MM.1S (cell line): ENCODE measurements at regions not wholly inside any gene's neighbourhood (a gene's known extent, or its start where the extent isn't known, plus 50 kb on each side); places are given as distances from the start of the nearest gene placed in this dataset.

ENCODE experiments used
- CTCF ChIP-seq: fragments of 300-600 bp; sonication (generic); IDR thresholded peaks from 2 replicates; pipeline ENCODE4 v1.5.1; 2016; ENCODE audit warnings: antibody characterized with exemption, low read length, mixed read lengths
- EZH2 ChIP-seq: fragments of 300-600 bp; sonication (generic); optimal IDR thresholded peaks from 2 replicates; pipeline ENCODE3; 2017; ENCODE audit warnings: low read depth, mild to moderate bottlenecking, antibody characterized with exemption, low read length, mixed read lengths

- TF ChIP-seq CTCF (no peak), EZH2 (no peak)
Observed at GRCh38 chr5:60143942-60144549, 250.5 kb upstream of the PDE4D start.
